T-helper 1 cell treated with Interleukin-12 subunit alpha and Interleukin-12 subunit beta and Interleukin-4 antibody, amounts not matched to agents 30 μg/mL and 1 μg/mL, for 36 hours (primary cell): ENCODE measurements at regions not wholly inside any gene's neighbourhood (a gene's known extent, or its start where the extent isn't known, plus 50 kb on each side); places are given as distances from the start of the nearest gene placed in this dataset.
"Not testable (repeated sequence)": the region's sequence is repeated elsewhere in the genome, so short reads cannot be mapped to it uniquely, and the experiment has no call there.

Source experiments
- H3K27ac Mint-ChIP-seq: one replicate; pipeline ENCODE4 v1.8.0; 2021; ENCODE audit warnings: mild to moderate bottlenecking, mixed read lengths
- H3K27me3 Mint-ChIP-seq: one replicate; pipeline ENCODE4 v1.8.0; 2021; ENCODE audit warnings: low read depth, mixed read lengths
- H3K36me3 Mint-ChIP-seq: one replicate; pipeline ENCODE4 v1.8.0; 2021; ENCODE audit warnings: low read depth, mixed read lengths
- H3K4me1 Mint-ChIP-seq: one replicate; pipeline ENCODE4 v1.8.0; 2021; ENCODE audit warnings: low read depth, mixed read lengths
- H3K4me3 Mint-ChIP-seq: one replicate; pipeline ENCODE4 v1.8.0; 2021; ENCODE audit warnings: mild to moderate bottlenecking, moderate library complexity, mixed read lengths
- H3K9me3 Mint-ChIP-seq: one replicate; pipeline ENCODE4 v1.8.0; 2021; ENCODE audit warnings: mixed read lengths

DNA sequence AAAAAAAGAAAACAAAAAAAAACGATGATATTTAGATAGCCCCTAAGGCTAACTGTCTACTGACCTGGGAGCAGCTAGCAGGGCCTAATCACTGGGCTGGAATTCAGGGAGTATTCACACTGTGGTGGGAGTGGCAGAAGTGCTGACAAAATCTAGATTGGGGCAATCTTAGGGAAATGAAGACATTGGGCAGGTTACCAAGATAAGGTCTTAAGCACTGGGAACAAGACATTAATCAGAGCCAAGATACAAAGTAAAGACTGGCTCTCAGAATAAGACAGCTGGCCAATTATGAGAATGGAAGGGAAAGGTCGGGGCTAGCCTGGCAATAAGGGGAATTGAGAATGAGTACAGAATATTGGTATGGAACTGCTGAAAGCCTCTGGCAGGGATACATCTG is 100.2 kb upstream of the GRIA3 start:
- Mint-ChIP-seq H3K36me3 (no peaks in the 10 kb centered on the region), H3K27me3 (no peaks in the 10 kb centered on the region), H3K4me1 (no peaks in the 10 kb centered on the region), H3K27ac (no peak overlapping the region), H3K9me3 (no peaks in the 10 kb centered on the region), H3K4me3 (no peak overlapping the region)

- no peaks in the 10 kb centered on the region for H3K36me3 Mint-ChIP-seq
Observed at GRCh38 chrX:123084797-123085196, 99.3 kb upstream of the GRIA3 start.

GRCh38 chrX:123085311-123085940 is 98.7 kb upstream of the GRIA3 start:
- Mint-ChIP-seq H3K36me3 (no peaks in the 10 kb centered on the region), H3K27ac (no peak overlapping the region), H3K27me3 (no peaks in the 10 kb centered on the region), H3K4me3 (no peak overlapping the region), H3K9me3 (no peaks in the 10 kb centered on the region), H3K4me1 (no peaks in the 10 kb centered on the region)

More at GRCh38 chrX:123084797-123085196, 99.3 kb upstream of the GRIA3 start:
- Mint-ChIP-seq H3K4me3 (no peak overlapping the region), H3K9me3 (no peaks in the 10 kb centered on the region), H3K4me1 (no peaks in the 10 kb centered on the region), H3K27ac (no peak overlapping the region), H3K27me3 (no peaks in the 10 kb centered on the region)

- H3K27ac Mint-ChIP-seq = no peak overlapping the region
- H3K4me3 Mint-ChIP-seq = no peak overlapping the region
- no peaks in the 10 kb centered on the region for H3K9me3 Mint-ChIP-seq
- no peaks in the 10 kb centered on the region for H3K27me3 Mint-ChIP-seq
- no peaks in the 10 kb centered on the region for H3K4me1 Mint-ChIP-seq
- H3K36me3 Mint-ChIP-seq = no peaks in the 10 kb centered on the region
Observed at GRCh38 chrX:123086768-123087167, 97.3 kb upstream of the GRIA3 start.

GRCh38 chrX:123087326-123087725 is 96.8 kb upstream of the GRIA3 start:
- Mint-ChIP-seq H3K4me1 (no peaks in the 10 kb centered on the region), H3K27me3 (no peaks in the 10 kb centered on the region), H3K36me3 (no peaks in the 10 kb centered on the region), H3K4me3 (no peak overlapping the region), H3K27ac (no peak overlapping the region), H3K9me3 (no peaks in the 10 kb centered on the region)

DNA sequence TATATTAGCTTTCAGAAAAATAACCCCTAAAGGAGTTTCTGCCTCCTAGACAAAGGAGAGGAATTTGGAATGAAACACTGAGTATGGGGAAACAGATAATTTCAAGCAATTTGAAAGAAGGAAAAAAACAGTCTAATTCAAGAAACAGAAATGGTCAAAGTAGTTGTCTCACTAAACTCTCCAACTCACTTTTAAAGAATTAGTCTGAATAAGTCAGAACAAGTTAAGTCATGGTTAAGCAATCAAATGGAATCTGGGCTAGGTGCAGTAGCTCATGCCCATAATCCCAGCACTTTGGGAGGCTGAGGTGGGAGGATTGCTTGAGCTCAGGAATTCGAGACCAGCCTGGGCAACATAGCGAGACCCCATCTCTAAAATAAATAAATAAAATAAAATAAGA is 95.7 kb upstream of the GRIA3 start:
- Mint-ChIP-seq H3K9me3 (no peaks in the 10 kb centered on the region), H3K27ac (no peak overlapping the region), H3K4me3 (no peak overlapping the region), H3K27me3 (no peaks in the 10 kb centered on the region), H3K36me3 (no peaks in the 10 kb centered on the region), H3K4me1 (no peaks in the 10 kb centered on the region)

GRCh38 chrX:123088930-123089329 is 95.1 kb upstream of the GRIA3 start:
- Mint-ChIP-seq H3K36me3 (no peaks in the 10 kb centered on the region), H3K9me3 (no peaks in the 10 kb centered on the region), H3K4me3 (no peak overlapping the region), H3K27me3 (no peaks in the 10 kb centered on the region), H3K27ac (no peak overlapping the region), H3K4me1 (no peaks in the 10 kb centered on the region)

DNA sequence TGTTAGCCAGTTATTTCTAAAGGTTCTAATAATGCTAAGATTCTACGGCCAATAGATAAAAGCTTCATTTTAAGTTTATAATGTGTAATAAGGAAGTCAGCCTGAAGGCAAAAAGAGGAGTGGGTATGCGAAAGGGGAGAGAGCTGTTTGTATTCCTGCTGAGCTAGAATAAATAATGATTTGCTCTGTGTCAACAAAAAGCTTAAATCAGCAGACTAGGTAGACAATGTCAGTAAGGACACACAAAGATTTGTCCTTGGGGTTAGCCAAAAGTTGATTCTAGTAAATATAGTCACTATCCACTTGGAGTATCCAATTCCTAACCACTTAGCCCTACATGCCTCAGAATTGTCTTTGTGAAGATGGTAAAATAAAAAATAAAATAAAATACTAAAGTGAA is 90.3 kb upstream of the GRIA3 start:
- Mint-ChIP-seq H3K4me3 (no peak overlapping the region), H3K27ac (no peak overlapping the region), H3K27me3 (no peaks in the 10 kb centered on the region), H3K36me3 (no peaks in the 10 kb centered on the region), H3K9me3 (no peaks in the 10 kb centered on the region), H3K4me1 (no peaks in the 10 kb centered on the region)

- H3K27me3 Mint-ChIP-seq = no peaks in the 10 kb centered on the region
- no peak overlapping the region for H3K4me3 Mint-ChIP-seq
- H3K36me3 Mint-ChIP-seq = no peaks in the 10 kb centered on the region
- H3K27ac Mint-ChIP-seq = no peak overlapping the region
- H3K4me1 Mint-ChIP-seq = no peaks in the 10 kb centered on the region
- no peaks in the 10 kb centered on the region for H3K9me3 Mint-ChIP-seq
Observed at GRCh38 chrX:123108513-123109427, 75.3 kb upstream of the GRIA3 start.

- Mint-ChIP-seq H3K27ac (no peak overlapping the region), H3K36me3 (no peaks in the 10 kb centered on the region), H3K27me3 (no peaks in the 10 kb centered on the region), H3K4me1 (no peaks in the 10 kb centered on the region), H3K9me3 (no peaks in the 10 kb centered on the region), H3K4me3 (no peak overlapping the region)
Observed at GRCh38 chrX:123121241-123121640, 62.8 kb upstream of the GRIA3 start.

- not testable (repeated sequence) for H3K4me3 Mint-ChIP-seq, H3K36me3 Mint-ChIP-seq, H3K27ac Mint-ChIP-seq, H3K27me3 Mint-ChIP-seq, H3K4me1 Mint-ChIP-seq
- H3K9me3 Mint-ChIP-seq = peaks cover 15% of the 10 kb centered on the region
Observed at GRCh38 chrX:123129805-123130204, 54.3 kb upstream of the GRIA3 start.
